DND-41 (cell line): ENCODE measurements at regions not wholly inside any gene's neighbourhood (a gene's known extent, or its start where the extent isn't known, plus 50 kb on each side); places are given as distances from the start of the nearest gene placed in this dataset.

Experiments
- ATAC-seq: fragments of 200-7000 bp; cut with Tn5 transposase; 3 replicates; pipeline ENCODE4 v1.9.1; 2021; ENCODE audit warnings: low read depth; ENCODE audit not compliant: insufficient read depth
- DNase-seq: peaks from one replicate; pipeline ENCODE4 v3.0.0-alpha.2; 2020
- H2AFZ ChIP-seq: 2 replicates; pipeline ENCODE4 v1.6.0; 2012; ENCODE audit warnings: low read depth, low read length
- H3K27ac ChIP-seq: 2 replicates; pipeline ENCODE4 v1.5.1; 2012; ENCODE audit warnings: low read length, inconsistent platforms
- H3K27me3 ChIP-seq: fragments of 200-600 bp; sonication (generic); 2 replicates; pipeline ENCODE4 v1.6.0; 2012; ENCODE audit warnings: low read length, mild to moderate bottlenecking, inconsistent platforms; ENCODE audit not compliant: insufficient read depth, poor library complexity
- H3K36me3 ChIP-seq: 2 replicates; pipeline ENCODE4 v1.5.1; 2012; ENCODE audit warnings: low read length, inconsistent platforms; ENCODE audit not compliant: insufficient read depth
- H3K4me1 ChIP-seq: 2 replicates; pipeline ENCODE4 v1.5.1; 2012; ENCODE audit warnings: mild to moderate bottlenecking, low read length; ENCODE audit not compliant: insufficient read depth
- H3K4me2 ChIP-seq: 2 replicates; pipeline ENCODE4 v1.6.0; 2012; ENCODE audit warnings: mild to moderate bottlenecking, moderate library complexity, low read length, inconsistent platforms; ENCODE audit not compliant: insufficient read depth
- H3K4me3 ChIP-seq, 2 experiments: fragments of 200-600 bp in 1 of 2; shearing (Covaris generic) in 1 of 2; 2 replicates each; pipeline ENCODE4 v1.5.1; 2012 to 2016; ENCODE audit warnings: inconsistent platforms in 2 of 2, low read length in 2 of 2, mild to moderate bottlenecking in 2 of 2, low read depth in 1 of 2, moderate library complexity in 1 of 2
- H3K79me2 ChIP-seq: 2 replicates; pipeline ENCODE4 v1.6.0; 2012; ENCODE audit warnings: low read length, inconsistent platforms; ENCODE audit not compliant: insufficient read depth
- H3K9ac ChIP-seq: 2 replicates; pipeline ENCODE4 v1.6.0; 2012; ENCODE audit warnings: low read depth, mild to moderate bottlenecking, inconsistent platforms, low read length, moderate library complexity
- H3K9me3 ChIP-seq: 2 replicates; pipeline ENCODE4 v1.5.1; 2012; ENCODE audit warnings: low read length, moderate library complexity, mild to moderate bottlenecking, inconsistent platforms; ENCODE audit not compliant: insufficient read depth, severe bottlenecking
- H4K20me1 ChIP-seq: 2 replicates; pipeline ENCODE4 v1.6.0; 2012; ENCODE audit warnings: low read length; ENCODE audit not compliant: insufficient read depth
- EZH2 ChIP-seq: IDR thresholded peaks from 3 replicates; pipeline ENCODE4 v1.6.1; 2012; ENCODE audit warnings: borderline replicate concordance, low read depth, mild to moderate bottlenecking, moderate library complexity, low read length, inconsistent platforms; ENCODE audit not compliant: severe bottlenecking
- TF ChIP-seq, protein P1 (sequence below): IDR thresholded peaks from 2 replicates; pipeline ENCODE4 v1.5.1; 2012; ENCODE audit warnings: borderline replicate concordance, low read length, moderate library complexity, mild to moderate bottlenecking; ENCODE audit not compliant: poor library complexity, severe bottlenecking; ENCODE audit errors: extremely low read depth

DNA sequence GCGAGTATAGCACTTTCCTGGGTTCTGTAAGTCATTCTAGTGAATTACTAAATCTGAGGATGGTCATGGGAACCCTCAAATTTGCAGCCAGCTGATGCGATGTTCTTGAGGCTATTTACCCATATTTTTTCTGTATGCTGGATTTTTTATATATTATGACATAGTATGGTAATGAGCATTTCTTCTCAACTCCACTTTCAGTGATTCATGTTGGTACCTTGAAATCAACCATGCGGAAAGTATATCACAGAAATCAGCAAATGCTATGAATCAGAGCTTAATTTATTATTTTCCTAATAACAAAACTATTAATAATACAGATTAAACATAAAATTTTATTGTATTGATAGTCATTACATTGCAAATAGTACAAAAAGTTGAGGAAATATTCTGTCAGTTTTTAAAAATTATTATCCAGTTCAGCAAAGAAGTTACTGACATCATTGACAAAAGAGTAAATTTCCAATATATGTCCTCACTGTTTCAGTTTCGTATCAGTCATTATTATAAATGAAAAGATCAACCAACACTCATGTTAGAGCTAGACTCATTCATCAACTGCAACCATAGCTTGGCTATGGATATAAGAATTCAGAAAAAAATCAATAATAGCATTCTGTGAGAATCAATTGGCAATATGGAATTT, 164.3 kb upstream of the SETMAR start:
- TF ChIP-seq EZH2 = no peak
- TF ChIP-seq, protein P1, sequence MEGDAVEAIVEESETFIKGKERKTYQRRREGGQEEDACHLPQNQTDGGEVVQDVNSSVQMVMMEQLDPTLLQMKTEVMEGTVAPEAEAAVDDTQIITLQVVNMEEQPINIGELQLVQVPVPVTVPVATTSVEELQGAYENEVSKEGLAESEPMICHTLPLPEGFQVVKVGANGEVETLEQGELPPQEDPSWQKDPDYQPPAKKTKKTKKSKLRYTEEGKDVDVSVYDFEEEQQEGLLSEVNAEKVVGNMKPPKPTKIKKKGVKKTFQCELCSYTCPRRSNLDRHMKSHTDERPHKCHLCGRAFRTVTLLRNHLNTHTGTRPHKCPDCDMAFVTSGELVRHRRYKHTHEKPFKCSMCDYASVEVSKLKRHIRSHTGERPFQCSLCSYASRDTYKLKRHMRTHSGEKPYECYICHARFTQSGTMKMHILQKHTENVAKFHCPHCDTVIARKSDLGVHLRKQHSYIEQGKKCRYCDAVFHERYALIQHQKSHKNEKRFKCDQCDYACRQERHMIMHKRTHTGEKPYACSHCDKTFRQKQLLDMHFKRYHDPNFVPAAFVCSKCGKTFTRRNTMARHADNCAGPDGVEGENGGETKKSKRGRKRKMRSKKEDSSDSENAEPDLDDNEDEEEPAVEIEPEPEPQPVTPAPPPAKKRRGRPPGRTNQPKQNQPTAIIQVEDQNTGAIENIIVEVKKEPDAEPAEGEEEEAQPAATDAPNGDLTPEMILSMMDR = no peak
- Histone ChIP-seq H2AFZ (no peak overlapping the region), H3K4me1 (no peaks in the 10 kb centered on the region), H3K4me3 (no peak overlapping the region), H4K20me1 (no peaks in the 10 kb centered on the region), H3K27ac (no peak overlapping the region), H3K36me3 (no peaks in the 10 kb centered on the region), H3K4me2 (no peak overlapping the region), H3K79me2 (no peaks in the 10 kb centered on the region), H3K27me3 (peaks cover 8% of the 10 kb centered on the region), H3K9me3 (no peaks in the 10 kb centered on the region), H3K9ac (no peak overlapping the region)
- DNase-seq (no peak), ATAC-seq (no peak)

DNA sequence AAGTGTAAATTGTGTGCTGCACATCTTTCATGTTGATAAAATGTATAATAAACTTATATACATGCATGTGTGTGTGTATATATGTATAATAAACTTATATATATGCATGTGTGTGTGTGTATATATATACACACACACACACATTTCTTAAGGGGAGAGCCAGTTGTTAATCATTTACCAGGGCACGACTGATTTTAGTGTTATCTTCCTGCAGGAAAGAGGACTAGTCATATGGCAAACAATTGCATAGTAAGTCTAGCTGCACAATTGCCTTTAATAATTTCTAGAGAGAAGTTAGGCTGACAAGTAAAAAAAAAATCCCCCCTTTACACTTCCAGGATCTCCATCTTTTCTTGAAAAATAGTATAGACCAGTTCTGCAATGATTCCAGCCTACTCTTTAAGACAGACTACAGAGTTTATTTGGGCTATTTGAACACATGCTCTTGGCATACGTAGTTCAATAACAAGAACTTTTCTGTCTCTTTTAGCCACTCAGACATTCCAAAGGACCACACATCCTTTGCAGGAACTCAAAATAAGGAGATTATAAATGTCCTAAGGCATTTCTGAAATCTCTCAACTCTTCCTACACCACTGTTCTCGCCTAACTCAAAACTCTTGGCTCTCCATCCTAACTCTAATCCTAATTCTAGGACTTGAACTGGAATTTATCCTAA, 163.6 kb upstream of the SETMAR start:
- Histone ChIP-seq H3K4me2 (no peak overlapping the region), H3K27me3 (peaks cover 8% of the 10 kb centered on the region), H3K4me3 (no peak overlapping the region), H3K9ac (no peak overlapping the region), H2AFZ (no peak overlapping the region), H3K9me3 (no peaks in the 10 kb centered on the region), H3K4me1 (no peaks in the 10 kb centered on the region), H3K79me2 (no peaks in the 10 kb centered on the region), H4K20me1 (no peaks in the 10 kb centered on the region), H3K36me3 (no peaks in the 10 kb centered on the region), H3K27ac (no peak overlapping the region)
- no peak for TF ChIP-seq EZH2
- TF ChIP-seq, protein P1 = no peak
- ATAC-seq = no peak
- DNase-seq = no peak

DNA sequence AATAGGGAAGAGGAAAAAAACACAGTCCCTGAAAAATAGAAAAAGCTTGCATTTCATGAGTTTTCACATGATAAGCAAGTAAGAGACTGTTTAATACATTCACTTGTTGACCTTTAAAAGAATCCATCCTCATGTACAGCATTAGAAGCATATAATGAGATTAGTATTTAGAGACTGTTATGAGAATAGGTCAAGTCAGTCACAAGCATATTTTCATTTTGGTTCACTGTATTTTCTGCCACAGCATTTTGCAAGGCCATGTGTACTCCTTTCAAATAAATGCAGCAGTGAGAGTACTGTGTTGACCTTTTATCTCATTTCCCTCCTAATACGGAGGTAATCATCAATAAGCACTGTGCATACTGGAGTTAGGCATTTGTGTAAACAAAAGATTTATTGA, 162.2 kb upstream of the SETMAR start:
- Histone ChIP-seq H3K9ac (no peak overlapping the region), H3K36me3 (no peaks in the 10 kb centered on the region), H3K4me2 (no peak overlapping the region), H3K9me3 (no peaks in the 10 kb centered on the region), H3K4me3 (no peak overlapping the region), H2AFZ (no peak overlapping the region), H3K27me3 (peaks cover 8% of the 10 kb centered on the region), H3K27ac (no peak overlapping the region), H3K79me2 (no peaks in the 10 kb centered on the region), H3K4me1 (no peaks in the 10 kb centered on the region), H4K20me1 (no peaks in the 10 kb centered on the region)
- no peak for DNase-seq
- ATAC-seq = no peak
- TF ChIP-seq, protein P1 = no peak
- TF ChIP-seq EZH2 = no peak
